ENCODE measurements at regions not wholly inside any gene's neighbourhood (a gene's known extent, or its start where the extent isn't known, plus 50 kb on each side); places are given as distances from the start of the nearest gene placed in this dataset.
A peak's percentile ranks its signal among the peaks of the same experiment; 100 is the strongest.

GRCh38 chr15:69713726-69714559 is 261.3 kb downstream of the RPLP1 start:
- Histone ChIP-seq H3K9ac (ENCODE audit: low read depth, low read length) (no peak overlapping the region), H3K79me2 (ENCODE audit: insufficient read depth, low read length) (no peaks in the 10 kb centered on the region), H3K4me3 (ENCODE audit: low read depth in 1 of 2, low read length in 2 of 2) (no peak overlapping the region), H2AFZ (ENCODE audit: low read depth, low read length) (no peak overlapping the region), H3K9me3 (ENCODE audit: insufficient read depth, low read length, severe bottlenecking) (no peaks in the 10 kb centered on the region), H3K27me3 (ENCODE audit: insufficient read depth, low read length, poor library complexity) (peaks cover 4% of the 10 kb centered on the region), H3K36me3 (ENCODE audit: insufficient read depth, low read length) (no peaks in the 10 kb centered on the region), H3K27ac (ENCODE audit: low read length) (no peak overlapping the region), H4K20me1 (ENCODE audit: insufficient read depth, low read length) (no peaks in the 10 kb centered on the region), H3K4me2 (ENCODE audit: insufficient read depth, low read length) (no peak overlapping the region), H3K4me1 (ENCODE audit: insufficient read depth, low read length) (no peaks in the 10 kb centered on the region)
- peak; percentile 33 for DNase-seq
- peak; percentile 84 for ATAC-seq (ENCODE audit: insufficient read depth, low read depth)
- no peak for TF ChIP-seq EZH2 (IDR thresholded peaks at IDR 0.05; ENCODE audit: borderline replicate concordance, low read depth, low read length, severe bottlenecking)
- no peak for TF ChIP-seq CTCF (IDR thresholded peaks at IDR 0.05; ENCODE audit: borderline replicate concordance, extremely low read depth, low read length, poor library complexity, severe bottlenecking)

GRCh38 chr15:69715210-69715609 is 262.6 kb downstream of the RPLP1 start:
- Histone ChIP-seq H3K27ac (ENCODE audit: low read length) (no peak overlapping the region), H3K27me3 (ENCODE audit: insufficient read depth, low read length, poor library complexity) (peaks cover 4% of the 10 kb centered on the region), H3K36me3 (ENCODE audit: insufficient read depth, low read length) (no peaks in the 10 kb centered on the region), H4K20me1 (ENCODE audit: insufficient read depth, low read length) (no peaks in the 10 kb centered on the region), H3K79me2 (ENCODE audit: insufficient read depth, low read length) (no peaks in the 10 kb centered on the region), H3K4me2 (ENCODE audit: insufficient read depth, low read length) (no peak overlapping the region), H3K4me1 (ENCODE audit: insufficient read depth, low read length) (no peaks in the 10 kb centered on the region), H3K9me3 (ENCODE audit: insufficient read depth, low read length, severe bottlenecking) (no peaks in the 10 kb centered on the region), H3K9ac (ENCODE audit: low read depth, low read length) (no peak overlapping the region), H3K4me3 (ENCODE audit: low read depth in 1 of 2, low read length in 2 of 2) (no peak overlapping the region), H2AFZ (ENCODE audit: low read depth, low read length) (no peak overlapping the region)
- DNase-seq: no peak
- no peak for ATAC-seq (ENCODE audit: insufficient read depth, low read depth)
- TF ChIP-seq EZH2 (IDR thresholded peaks at IDR 0.05; ENCODE audit: borderline replicate concordance, low read depth, low read length, severe bottlenecking): no peak
- TF ChIP-seq CTCF (IDR thresholded peaks at IDR 0.05; ENCODE audit: borderline replicate concordance, extremely low read depth, low read length, poor library complexity, severe bottlenecking): no peak

- Histone ChIP-seq H4K20me1 (ENCODE audit: insufficient read depth, low read length) (0 out of 2 replicates have a peak, but pooled peaks cover 5% of the 10 kb centered on the region), H3K4me2 (ENCODE audit: insufficient read depth, low read length) (no peak overlapping the region), H3K79me2 (ENCODE audit: insufficient read depth, low read length) (no peaks in the 10 kb centered on the region), H2AFZ (ENCODE audit: low read depth, low read length) (no peak overlapping the region), H3K36me3 (ENCODE audit: insufficient read depth, low read length) (no peaks in the 10 kb centered on the region), H3K4me3 (ENCODE audit: low read depth in 1 of 2, low read length in 2 of 2) (no peak overlapping the region), H3K9me3 (ENCODE audit: insufficient read depth, low read length, severe bottlenecking) (no peaks in the 10 kb centered on the region), H3K9ac (ENCODE audit: low read depth, low read length) (no peak overlapping the region), H3K27ac (ENCODE audit: low read length) (no peak overlapping the region), H3K4me1 (ENCODE audit: insufficient read depth, low read length) (peaks cover 13% of the 10 kb centered on the region), H3K27me3 (ENCODE audit: insufficient read depth, low read length, poor library complexity) (peaks cover 4% of the 10 kb centered on the region)
- no peak for TF ChIP-seq CTCF (IDR thresholded peaks at IDR 0.05; ENCODE audit: borderline replicate concordance, extremely low read depth, low read length, poor library complexity, severe bottlenecking)
- no peak for TF ChIP-seq EZH2 (IDR thresholded peaks at IDR 0.05; ENCODE audit: borderline replicate concordance, low read depth, low read length, severe bottlenecking)
- DNase-seq: no peak
- ATAC-seq (ENCODE audit: insufficient read depth, low read depth): no peak
Observed at GRCh38 chr15:69718436-69718835, 265.8 kb downstream of the RPLP1 start.
